Activated CD4-positive, alpha-beta T cell treated with anti-CD3 and anti-CD28 coated beads, Interleukin-2, Interleukin-4, amounts not matched to agents 100 ng/mL and 50 ng/mL, durations not matched to agents 16 hours and 8 hours (primary cell): ENCODE measurements at regions not wholly inside any gene's neighbourhood (a gene's known extent, or its start where the extent isn't known, plus 50 kb on each side); places are given as distances from the start of the nearest gene placed in this dataset.

Experiments used
- DNase-seq: peaks from one replicate; pipeline ENCODE4 v3.0.0-alpha.2; 2020; ENCODE audit warnings: low spot score

GRCh38 chr14:54312166-54312801 lies 84.5 kb upstream of the CDKN3 start:
- DNase-seq = no peak

- DNase-seq = no peak
These were observed 82.3 kb upstream of the CDKN3 start for GRCh38 chr14:54314365-54315104.

- no peak for DNase-seq
These were observed 80.2 kb upstream of the CDKN3 start for GRCh38 chr14:54316652-54317051.

- no peak for DNase-seq
These were observed 79.4 kb upstream of the CDKN3 start for GRCh38 chr14:54317391-54317790.

GRCh38 chr14:54322246-54322645 lies 74.6 kb upstream of the CDKN3 start:
- no peak for DNase-seq

GRCh38 chr14:54322701-54323337 lies 74.0 kb upstream of the CDKN3 start:
- DNase-seq = no peak

GRCh38 chr14:54325766-54326165 lies 71.0 kb upstream of the CDKN3 start:
- no peak for DNase-seq

GRCh38 chr14:54329082-54329695 lies 67.6 kb upstream of the CDKN3 start:
- peak; percentile 20 for DNase-seq

- DNase-seq = no peak
These were observed 65.9 kb upstream of the CDKN3 start for GRCh38 chr14:54330876-54331275.

GRCh38 chr14:54331516-54331915 lies 65.3 kb upstream of the CDKN3 start:
- DNase-seq = no peak

- no peak for DNase-seq
These were observed 64.3 kb upstream of the CDKN3 start for GRCh38 chr14:54332490-54332889.

- no peak for DNase-seq
These were observed 63.3 kb upstream of the CDKN3 start for GRCh38 chr14:54333511-54333910.

GRCh38 chr14:54335569-54336155 lies 61.1 kb upstream of the CDKN3 start:
- DNase-seq = no peak

GRCh38 chr14:54337314-54337713 lies 59.5 kb upstream of the CDKN3 start:
- no peak for DNase-seq

GRCh38 chr14:54338696-54339317 lies 58.0 kb upstream of the CDKN3 start:
- no peak for DNase-seq

GRCh38 chr14:54339771-54340170 lies 57.0 kb upstream of the CDKN3 start:
- DNase-seq = no peak

- no peak for DNase-seq
These were observed 54.0 kb upstream of the CDKN3 start for GRCh38 chr14:54342806-54343205.

GRCh38 chr14:54343272-54344121 lies 53.3 kb upstream of the CDKN3 start:
- no peak for DNase-seq

GRCh38 chr14:54344445-54344844 lies 52.4 kb upstream of the CDKN3 start:
- no peak for DNase-seq

- DNase-seq = no peak
These were observed 50.5 kb upstream of the CDKN3 start for GRCh38 chr14:54346257-54346656.
